GM21737 (cell line): ENCODE measurements at regions not wholly inside any gene's neighbourhood (a gene's known extent, or its start where the extent isn't known, plus 50 kb on each side); places are given as distances from the start of the nearest gene placed in this dataset.
"Not testable (repeated sequence)": the region's sequence is repeated elsewhere in the genome, so short reads cannot be mapped to it uniquely, and the experiment has no call there.

Experiments
- ATAC-seq: cut with Tn5 transposase; IDR thresholded peaks from one replicate; pipeline ENCODE4 v1.9.1; 2021; ENCODE audit warnings: mild to moderate bottlenecking, moderate library complexity; ENCODE audit not compliant: unreplicated experiment

DNA sequence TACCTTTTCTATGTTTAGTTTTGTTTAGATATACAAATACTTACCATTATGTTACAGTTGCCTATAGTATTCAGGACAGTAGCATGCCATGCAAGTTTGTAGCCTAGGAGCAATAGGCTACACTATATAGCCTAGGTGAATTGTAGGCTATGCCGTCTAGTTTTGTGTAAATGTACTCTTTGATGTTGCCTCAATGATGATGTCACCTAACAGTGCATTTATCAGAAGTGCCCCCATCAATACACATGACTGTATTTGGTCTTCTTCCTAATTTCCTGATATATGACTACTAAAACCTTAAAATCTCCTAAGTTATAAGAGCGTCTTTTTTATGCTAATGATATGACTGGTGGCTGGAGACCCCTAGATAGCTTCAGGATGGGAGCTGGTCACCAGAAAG is 394.4 kb upstream of the STXBP6 start:
- no peak for ATAC-seq

DNA sequence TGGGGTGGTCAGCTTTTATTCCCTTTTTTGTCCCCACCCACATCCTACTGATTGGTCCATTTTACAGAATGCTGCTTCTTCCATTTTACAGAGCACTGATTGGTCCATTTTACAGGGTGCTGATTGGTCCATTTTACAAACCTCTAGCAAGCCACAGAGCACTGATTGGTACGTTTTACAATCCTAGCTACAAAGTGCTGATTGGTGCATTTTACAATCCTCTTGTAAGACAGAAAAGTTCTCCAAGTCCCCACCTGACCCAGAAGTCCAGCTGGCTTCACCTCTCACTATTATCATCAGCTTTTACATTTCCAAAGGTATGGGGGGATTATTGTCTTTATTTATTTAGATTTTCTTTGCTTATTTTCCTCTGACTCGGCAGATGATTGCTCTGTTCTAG is 390.4 kb upstream of the STXBP6 start:
- not testable (repeated sequence) for ATAC-seq

DNA sequence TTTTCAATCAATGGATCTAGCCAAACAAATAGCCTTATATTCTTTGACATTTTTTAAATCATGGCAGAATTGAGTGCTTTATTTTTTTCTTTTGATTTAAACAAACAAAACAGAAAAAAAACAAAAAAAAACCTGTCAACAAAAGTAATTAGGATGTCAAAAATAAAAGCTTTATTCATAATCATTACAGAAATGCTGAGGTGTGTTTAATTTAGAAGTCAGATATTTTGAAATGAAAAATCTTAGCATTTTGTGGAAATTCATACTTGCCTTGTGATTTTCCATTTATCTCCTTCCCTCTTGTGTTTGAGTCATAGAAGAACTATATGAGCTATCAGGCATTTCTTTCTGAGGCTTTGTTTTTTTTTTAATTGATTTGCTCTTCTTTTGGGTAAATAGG is 387.0 kb upstream of the STXBP6 start:
- no peak for ATAC-seq

GRCh38 chr14:25436288-25436875 is 386.4 kb upstream of the STXBP6 start:
- ATAC-seq = no peak

DNA sequence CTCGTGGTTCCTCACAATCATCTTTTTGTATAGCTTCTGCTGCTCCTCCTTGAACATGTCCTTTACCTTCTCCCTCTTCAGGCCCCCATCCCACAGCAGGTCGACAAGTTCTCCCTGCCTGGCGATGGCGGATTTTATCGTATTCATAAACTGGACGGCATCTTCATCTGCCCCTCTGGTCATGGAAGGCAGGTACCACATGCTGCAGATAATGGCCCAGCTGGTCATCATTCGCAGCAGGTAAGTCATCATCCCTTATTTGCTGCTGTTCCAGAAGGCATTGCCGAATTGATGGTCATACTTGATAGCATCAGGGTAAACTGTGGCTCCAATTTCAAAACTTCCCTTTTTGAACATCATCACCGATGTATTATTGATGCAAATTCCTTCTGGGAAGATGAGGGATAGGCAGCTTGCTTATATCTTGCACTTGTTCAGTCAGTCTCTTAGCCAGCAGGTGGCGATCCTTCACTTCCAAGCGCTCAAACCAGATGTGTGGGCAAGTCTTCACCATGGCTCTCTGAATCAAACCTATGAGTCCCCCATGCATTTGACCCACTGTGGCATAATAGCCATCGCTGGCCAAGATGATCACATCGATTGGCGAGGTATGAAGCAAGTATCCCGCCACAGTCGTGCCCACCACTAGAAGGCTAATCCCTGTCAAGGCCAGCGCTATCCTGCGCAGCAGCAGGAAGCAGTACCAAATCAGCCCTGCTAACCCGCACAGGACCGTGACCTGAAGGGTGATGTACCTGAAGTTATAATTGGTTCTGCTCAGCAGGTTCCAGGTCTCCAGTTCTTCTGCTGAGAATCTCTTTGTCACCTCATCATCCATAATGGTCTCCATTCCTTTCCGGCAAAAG is 381.5 kb upstream of the STXBP6 start:
- ATAC-seq = no peak

- ATAC-seq = no peak
These were observed 380.9 kb upstream of the STXBP6 start for GRCh38 chr14:25430808-25431207.

DNA sequence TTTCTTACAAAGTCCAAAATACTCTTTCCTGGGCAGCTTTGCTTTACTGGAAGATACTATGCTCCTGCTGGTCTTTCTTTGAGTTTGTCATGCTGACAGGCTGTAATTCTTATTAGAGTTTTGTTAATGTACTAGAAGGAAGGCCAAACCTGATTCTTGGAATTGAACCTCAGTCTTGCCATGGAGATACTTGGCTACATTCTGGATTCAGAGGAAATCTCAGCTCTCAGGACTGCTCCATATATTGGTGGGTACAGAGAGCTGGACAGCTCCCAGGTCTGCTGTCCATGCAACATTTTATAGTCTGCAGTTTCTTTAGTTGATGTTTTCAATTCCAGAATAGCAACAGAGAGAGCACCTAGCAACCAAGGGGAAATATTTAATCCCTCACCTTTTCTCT is 363.1 kb upstream of the STXBP6 start:
- no peak for ATAC-seq

- no peak for ATAC-seq
These were observed 362.1 kb upstream of the STXBP6 start for GRCh38 chr14:25411781-25412757.

DNA sequence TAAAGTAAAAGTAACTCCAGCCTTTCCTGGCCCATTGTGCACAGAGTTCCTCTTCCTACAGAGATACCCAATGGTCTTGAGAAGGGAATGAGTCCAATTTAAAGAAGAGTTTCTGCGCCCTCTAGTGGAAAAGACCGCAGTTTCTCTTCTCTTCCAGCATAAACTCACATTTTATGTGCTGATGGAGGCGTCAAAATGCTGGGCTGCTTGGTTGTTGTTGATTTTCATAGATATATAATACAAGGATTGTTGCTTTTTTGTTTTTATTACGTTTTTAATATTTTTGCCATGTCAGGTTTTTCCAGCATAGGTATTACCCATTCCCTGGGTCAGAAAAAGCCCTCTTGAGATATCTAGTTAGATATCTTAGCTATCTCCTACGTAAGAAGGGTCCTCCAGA is 356.9 kb upstream of the STXBP6 start:
- no peak for ATAC-seq

DNA sequence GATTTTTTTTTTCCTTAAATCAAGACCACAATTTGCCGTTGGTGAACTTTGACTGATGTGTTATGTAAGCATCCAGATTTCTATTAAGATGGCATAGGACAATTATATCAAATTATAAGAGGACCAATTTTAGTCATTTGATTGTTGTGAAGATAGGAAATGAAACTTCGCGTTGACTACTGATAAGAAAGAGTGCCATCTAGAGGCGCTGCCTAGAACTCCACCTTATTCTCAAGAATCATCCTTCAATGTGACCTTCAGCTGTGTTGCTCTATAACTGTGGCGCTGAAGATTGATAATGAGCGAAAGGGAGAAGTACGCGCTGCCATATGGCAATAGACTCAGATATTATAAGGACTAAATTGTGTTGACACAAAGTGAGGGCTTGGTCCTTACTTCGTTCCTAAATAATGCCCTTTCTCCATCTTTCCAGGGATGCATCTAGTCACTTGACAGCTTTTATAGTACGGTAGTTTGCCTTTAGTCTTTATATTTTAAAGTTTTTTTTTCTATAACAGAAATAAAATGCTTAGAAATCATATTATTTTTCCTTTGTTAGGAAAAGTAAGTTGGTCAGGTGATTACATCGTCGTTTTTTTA is 350.8 kb upstream of the STXBP6 start:
- no peak for ATAC-seq

DNA sequence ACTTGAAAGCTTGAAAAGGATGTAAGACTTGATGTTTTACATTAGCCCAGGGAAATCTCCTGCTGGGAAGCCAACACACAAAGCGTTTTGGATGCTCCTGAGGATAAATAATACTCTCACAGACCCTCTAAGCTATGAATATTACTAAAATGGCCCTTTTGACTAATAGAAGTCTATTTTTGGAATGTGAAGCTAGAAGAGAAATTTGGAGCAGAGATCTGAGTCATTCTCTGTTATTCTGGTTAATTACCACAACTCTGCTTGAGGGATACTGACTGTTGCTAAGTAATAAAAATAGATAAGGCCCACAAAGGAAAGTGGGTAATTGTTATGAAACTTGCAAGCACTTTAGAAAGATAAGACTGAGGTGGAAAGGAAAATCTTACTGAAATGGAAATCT is 346.2 kb upstream of the STXBP6 start:
- ATAC-seq = no peak

- ATAC-seq = no peak
These were observed 344.9 kb upstream of the STXBP6 start for GRCh38 chr14:25394791-25395391.

- ATAC-seq = no peak
These were observed 344.4 kb upstream of the STXBP6 start for GRCh38 chr14:25394356-25394755.

DNA sequence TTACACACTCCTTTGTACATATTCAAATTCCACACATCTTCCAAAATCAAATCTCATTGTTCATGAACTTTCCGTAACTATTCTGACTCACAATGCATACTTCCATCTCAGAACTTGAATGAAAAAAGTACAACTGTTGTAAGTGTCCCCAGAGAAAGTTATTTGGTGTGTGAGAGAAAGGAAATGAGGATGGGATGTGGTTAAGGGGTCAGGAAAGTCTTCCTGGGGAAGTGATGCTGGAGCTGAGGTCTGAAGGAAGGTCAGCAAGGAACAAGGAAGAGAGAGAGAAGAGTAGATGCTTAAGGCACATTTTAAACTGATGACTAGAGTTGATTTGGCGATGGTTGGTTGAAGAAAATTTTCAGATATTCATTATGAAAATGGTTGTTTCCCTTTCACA is 340.0 kb upstream of the STXBP6 start:
- ATAC-seq = no peak

GRCh38 chr14:25381498-25381897 is 331.6 kb upstream of the STXBP6 start:
- ATAC-seq = no peak

- ATAC-seq = no peak
These were observed 325.7 kb upstream of the STXBP6 start for GRCh38 chr14:25375639-25376038.

DNA sequence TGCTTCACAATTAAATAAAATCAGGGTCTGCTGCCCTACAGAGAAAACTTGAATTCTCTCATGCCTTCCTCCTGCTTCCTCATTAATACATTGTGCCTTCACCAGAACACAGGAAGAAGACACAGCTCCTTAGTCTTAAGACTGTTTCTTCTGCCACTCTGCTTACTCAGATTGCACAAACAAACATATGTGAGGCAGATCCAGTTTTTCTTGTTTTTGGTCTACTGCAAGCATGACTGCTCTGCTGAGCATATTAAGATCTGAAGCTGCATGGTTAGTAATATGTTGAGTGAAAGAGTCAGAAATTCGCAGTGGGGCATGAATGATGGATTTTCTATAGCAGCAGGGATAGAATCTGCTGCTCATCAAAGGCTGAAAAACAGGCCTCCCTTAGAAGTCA is 321.1 kb upstream of the STXBP6 start:
- ATAC-seq = no peak

DNA sequence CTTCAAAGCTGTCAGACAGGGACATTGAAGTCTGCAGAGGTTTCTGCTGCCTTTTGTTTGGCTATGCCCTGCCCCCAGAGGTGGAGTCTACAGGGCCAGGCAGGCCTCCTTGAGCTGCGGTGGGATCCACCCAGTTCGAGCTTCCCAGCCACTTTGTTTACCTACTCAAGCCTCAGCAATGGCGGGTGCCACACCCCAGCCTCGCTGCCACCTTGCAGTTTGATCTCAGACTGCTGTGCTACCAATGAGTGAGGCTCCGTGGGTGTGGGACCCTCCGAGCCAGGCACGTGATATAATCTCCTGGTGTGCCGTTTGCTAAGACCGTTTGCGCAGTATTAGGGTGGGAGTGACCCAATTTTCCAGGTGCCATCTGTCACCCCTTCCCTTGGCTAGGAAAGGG is 320.1 kb upstream of the STXBP6 start:
- not testable (repeated sequence) for ATAC-seq

GRCh38 chr14:25358330-25358729 is 308.4 kb upstream of the STXBP6 start:
- no peak for ATAC-seq

GRCh38 chr14:25351269-25351668 is 301.3 kb upstream of the STXBP6 start:
- no peak for ATAC-seq

- ATAC-seq = no peak
These were observed 300.9 kb upstream of the STXBP6 start for GRCh38 chr14:25350802-25351201.
